Limb (tissue), 2 donors: ENCODE measurements at regions not wholly inside any gene's neighbourhood (a gene's known extent, or its start where the extent isn't known, plus 50 kb on each side); places are given as distances from the start of the nearest gene placed in this dataset.

Experiments used
- DNase-seq, 2 donors: peaks; one replicate each; pipeline ENCODE4 v3.0.0-alpha.2; 2016; ENCODE audit errors: extremely low spot score in 2 of 2

GRCh38 chr16:86664522-86665318 lies 86.4 kb downstream of the FOXL1 start:
- DNase-seq: no peak

GRCh38 chr16:86665319-86665675 lies 86.9 kb downstream of the FOXL1 start:
- no peak for DNase-seq

- no peak for DNase-seq
Observed at GRCh38 chr16:86665929-86666328, 87.6 kb downstream of the FOXL1 start.

GRCh38 chr16:86667035-86667434 lies 88.7 kb downstream of the FOXL1 start:
- DNase-seq: no peak

- DNase-seq: peak in 1 of 2 donors; percentile 21
Observed at GRCh38 chr16:86668136-86668910, 90.0 kb downstream of the FOXL1 start.

GRCh38 chr16:86669285-86669805 lies 91.0 kb downstream of the FOXL1 start:
- no peak for DNase-seq

- DNase-seq: peak; percentile 27 to 46
Observed at GRCh38 chr16:86669937-86670749, 91.8 kb downstream of the FOXL1 start.

GRCh38 chr16:86670750-86671234 lies 92.4 kb downstream of the FOXL1 start:
- DNase-seq: no peak

- DNase-seq: peak; percentile 40 to 50
Observed at GRCh38 chr16:86671486-86672178, 93.3 kb downstream of the FOXL1 start.

GRCh38 chr16:86672179-86672863 lies 94.0 kb downstream of the FOXL1 start:
- DNase-seq: no peak

- no peak for DNase-seq
Observed at GRCh38 chr16:86673090-86673955, 95.0 kb downstream of the FOXL1 start.

- DNase-seq: no peak
Observed at GRCh38 chr16:86673956-86674453, 95.7 kb downstream of the FOXL1 start.

GRCh38 chr16:86676254-86676670 lies 97.9 kb downstream of the FOXL1 start:
- no peak for DNase-seq

- DNase-seq: no peak
Observed at GRCh38 chr16:86679490-86679889, 101.1 kb downstream of the FOXL1 start.

GRCh38 chr16:86680162-86680561 lies 101.8 kb downstream of the FOXL1 start:
- DNase-seq: no peak

GRCh38 chr16:86680661-86681030 lies 102.3 kb downstream of the FOXL1 start:
- no peak for DNase-seq

- DNase-seq: no peak
Observed at GRCh38 chr16:86681031-86681756, 102.8 kb downstream of the FOXL1 start.

GRCh38 chr16:86681757-86682106 lies 103.4 kb downstream of the FOXL1 start:
- DNase-seq: no peak
